Keratinocyte (primary cell): ENCODE measurements at regions not wholly inside any gene's neighbourhood (a gene's known extent, or its start where the extent isn't known, plus 50 kb on each side); places are given as distances from the start of the nearest gene placed in this dataset.

ENCODE experiments used
- DNase-seq: peaks from one replicate; pipeline ENCODE4 v3.0.0-alpha.2; 2011; ENCODE audit warnings: low read depth, missing footprints, low spot score
- FAIRE-seq: peaks from 2 replicates; lab custom pipeline; 2011; peaks lifted over from hg19 to GRCh38; lab: Jason Lieb, UNC
- H2AFZ ChIP-seq: 2 replicates; pipeline ENCODE4 v1.6.0; 2012; ENCODE audit warnings: low read length, control low read depth, inconsistent platforms; ENCODE audit not compliant: control insufficient read depth
- H3K27ac ChIP-seq: 2 replicates; pipeline ENCODE4 v1.5.1; 2011; ENCODE audit warnings: low read length; ENCODE audit not compliant: control insufficient read depth, insufficient read depth
- H3K27me3 ChIP-seq: 3 replicates; pipeline ENCODE4 v1.6.0; 2011; ENCODE audit warnings: low read length; ENCODE audit not compliant: control insufficient read depth, insufficient read depth; ENCODE audit errors: extremely low read depth
- H3K36me3 ChIP-seq, 2 experiments: 2 replicates in 1 of 2; 3 replicates in 1 of 2; pipeline ENCODE4 v1.5.1; 2011; ENCODE audit warnings: low read length in 2 of 2, mild to moderate bottlenecking in 1 of 2; ENCODE audit not compliant: control insufficient read depth in 2 of 2, insufficient read depth in 2 of 2; ENCODE audit errors: extremely low read depth in 1 of 2
- H3K4me1 ChIP-seq: 3 replicates; pipeline ENCODE4 v1.5.1; 2011; ENCODE audit warnings: low read length; ENCODE audit not compliant: control insufficient read depth, insufficient read depth; ENCODE audit errors: extremely low read depth
- H3K4me2 ChIP-seq: 3 replicates; pipeline ENCODE4 v1.6.0; 2011; ENCODE audit warnings: low read depth, low read length; ENCODE audit not compliant: control insufficient read depth, insufficient read depth; ENCODE audit errors: extremely low read depth
- H3K4me3 ChIP-seq, 3 experiments: fragments of 200-600 bp in 1 of 3; sonication (generic) in 1 of 3; 2 replicates in 2 of 3; 3 replicates in 1 of 3; pipeline ENCODE4 v1.5.1; 2011 to 2016; ENCODE audit warnings: low read length in 3 of 3, mild to moderate bottlenecking in 3 of 3, control low read depth in 2 of 3, inconsistent platforms in 1 of 3, low read depth in 1 of 3, mixed read lengths in 1 of 3, mixed run types in 1 of 3, moderate library complexity in 1 of 3; ENCODE audit not compliant: control insufficient read depth in 2 of 3, insufficient read depth in 2 of 3; ENCODE audit errors: extremely low read depth in 1 of 3
- H3K79me2 ChIP-seq: 2 replicates; pipeline ENCODE4 v1.6.0; 2012; ENCODE audit warnings: low read length; ENCODE audit not compliant: control insufficient read depth, insufficient read depth
- H3K9ac ChIP-seq: 3 replicates; pipeline ENCODE4 v1.6.0; 2011; ENCODE audit warnings: low read length; ENCODE audit not compliant: control insufficient read depth, insufficient read depth; ENCODE audit errors: extremely low read depth
- H3K9me1 ChIP-seq: 3 replicates; pipeline ENCODE4 v1.6.0; 2011; ENCODE audit warnings: low read length; ENCODE audit not compliant: control insufficient read depth, insufficient read depth; ENCODE audit errors: extremely low read depth
- H3K9me3 ChIP-seq: 2 replicates; pipeline ENCODE4 v1.5.1; 2012; ENCODE audit warnings: low read depth, low read length; ENCODE audit not compliant: control insufficient read depth
- H4K20me1 ChIP-seq: 3 replicates; pipeline ENCODE4 v1.6.0; 2011; ENCODE audit warnings: low read length; ENCODE audit not compliant: control insufficient read depth, insufficient read depth; ENCODE audit errors: extremely low read depth
- EZH2 ChIP-seq: IDR thresholded peaks from one replicate; pipeline ENCODE4 v1.6.1; 2012; ENCODE audit warnings: inconsistent platforms, mild to moderate bottlenecking, low read length, moderate library complexity
- dilution Hi-C: fragments of 300-500 bp; cut with MboI; formaldehyde crosslinking; loops from one replicate; pipeline ENCODE4 v1.7.0; 2020; ENCODE audit warnings: low sequenced_read_pairs; ENCODE audit not compliant: extremely low pct_ligation_motif_present
- TF ChIP-seq, protein P1 (sequence below), 3 experiments: IDR thresholded peaks in 1 of 3; conservative IDR thresholded peaks in 1 of 3; optimal IDR thresholded peaks in 1 of 3; 2 replicates in 2 of 3; 3 replicates in 1 of 3; pipeline versions ENCODE3 to v1.5.1; 2011; ENCODE audit warnings: low read length in 3 of 3, mild to moderate bottlenecking in 3 of 3, moderate library complexity in 2 of 3, control low read depth in 1 of 3, inconsistent platforms in 1 of 3; ENCODE audit not compliant: insufficient read depth in 2 of 3; ENCODE audit errors: extremely low read depth in 1 of 3

DNA sequence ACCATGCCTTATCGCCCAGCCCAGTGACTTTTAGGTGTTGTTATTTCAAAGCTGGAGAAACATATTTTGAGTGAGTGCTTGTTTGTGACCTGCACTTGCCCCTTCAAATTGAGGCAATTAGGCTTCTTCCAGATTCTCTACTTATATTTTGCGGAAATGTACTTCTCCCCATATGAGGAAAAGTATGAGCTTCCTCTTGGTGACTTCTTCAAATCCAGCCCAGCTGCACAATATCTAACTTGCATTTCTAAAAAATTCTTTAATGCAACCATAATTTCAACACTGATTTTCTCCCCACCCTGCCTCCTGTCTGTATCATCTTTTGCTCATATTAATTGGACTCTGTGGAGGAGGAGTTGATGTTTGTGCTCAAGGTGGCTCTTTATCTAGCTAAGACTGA is 391.2 kb upstream of the POU3F3 start:
- Histone ChIP-seq H3K4me3 (no peak overlapping the region), H3K9ac (no peak overlapping the region), H3K27ac (no peak overlapping the region), H3K27me3 (no peaks in the 10 kb centered on the region), H3K9me1 (no peaks in the 10 kb centered on the region), H3K9me3 (no peaks in the 10 kb centered on the region), H3K4me1 (no peaks in the 10 kb centered on the region), H3K79me2 (no peaks in the 10 kb centered on the region), H4K20me1 (no peaks in the 10 kb centered on the region), H3K36me3 (no peaks in the 10 kb centered on the region), H3K4me2 (no peak overlapping the region), H2AFZ (no peak overlapping the region)
- no peak for FAIRE-seq
- DNase-seq = no peak
- dilution Hi-C loops = no loop called here
- no peak for TF ChIP-seq EZH2
- TF ChIP-seq, protein P1, sequence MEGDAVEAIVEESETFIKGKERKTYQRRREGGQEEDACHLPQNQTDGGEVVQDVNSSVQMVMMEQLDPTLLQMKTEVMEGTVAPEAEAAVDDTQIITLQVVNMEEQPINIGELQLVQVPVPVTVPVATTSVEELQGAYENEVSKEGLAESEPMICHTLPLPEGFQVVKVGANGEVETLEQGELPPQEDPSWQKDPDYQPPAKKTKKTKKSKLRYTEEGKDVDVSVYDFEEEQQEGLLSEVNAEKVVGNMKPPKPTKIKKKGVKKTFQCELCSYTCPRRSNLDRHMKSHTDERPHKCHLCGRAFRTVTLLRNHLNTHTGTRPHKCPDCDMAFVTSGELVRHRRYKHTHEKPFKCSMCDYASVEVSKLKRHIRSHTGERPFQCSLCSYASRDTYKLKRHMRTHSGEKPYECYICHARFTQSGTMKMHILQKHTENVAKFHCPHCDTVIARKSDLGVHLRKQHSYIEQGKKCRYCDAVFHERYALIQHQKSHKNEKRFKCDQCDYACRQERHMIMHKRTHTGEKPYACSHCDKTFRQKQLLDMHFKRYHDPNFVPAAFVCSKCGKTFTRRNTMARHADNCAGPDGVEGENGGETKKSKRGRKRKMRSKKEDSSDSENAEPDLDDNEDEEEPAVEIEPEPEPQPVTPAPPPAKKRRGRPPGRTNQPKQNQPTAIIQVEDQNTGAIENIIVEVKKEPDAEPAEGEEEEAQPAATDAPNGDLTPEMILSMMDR (optimal IDR thresholded peaks at IDR 0.05 in 1 of 3, IDR thresholded peaks at IDR 0.05 in 1 of 3, conservative IDR thresholded peaks at IDR 0.05 in 1 of 3; ENCODE audit: extremely low read depth in 1 of 3, insufficient read depth in 2 of 3, low read length in 3 of 3) = no peak

DNA sequence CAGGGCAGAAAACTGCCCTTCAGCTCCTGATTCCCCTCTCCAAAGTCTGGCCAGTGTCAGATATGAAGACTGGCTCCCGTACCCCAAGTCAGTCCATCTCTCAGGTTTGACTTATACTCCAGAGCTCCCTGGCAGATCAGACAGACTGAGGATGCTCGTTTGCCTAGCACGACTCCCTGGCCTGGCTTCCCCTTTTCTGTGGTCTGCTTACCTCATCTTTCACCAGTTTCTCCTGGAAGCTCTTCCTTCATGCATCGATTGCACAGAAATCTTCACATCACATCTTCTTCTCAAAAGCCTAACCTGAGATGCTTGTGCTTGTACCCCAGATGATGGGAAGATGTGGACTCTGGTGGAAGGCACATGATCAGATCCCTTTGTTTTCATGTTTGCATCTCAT is 387.9 kb upstream of the POU3F3 start:
- Histone ChIP-seq H3K79me2 (no peaks in the 10 kb centered on the region), H3K27me3 (no peaks in the 10 kb centered on the region), H2AFZ (no peak overlapping the region), H3K27ac (no peak overlapping the region), H3K36me3 (no peaks in the 10 kb centered on the region), H3K4me2 (no peak overlapping the region), H3K9me3 (no peaks in the 10 kb centered on the region), H4K20me1 (no peaks in the 10 kb centered on the region), H3K4me3 (no peak overlapping the region), H3K9me1 (no peaks in the 10 kb centered on the region), H3K4me1 (no peaks in the 10 kb centered on the region), H3K9ac (no peak overlapping the region)
- dilution Hi-C loops = no loop called here
- FAIRE-seq (no peak), DNase-seq (no peak)
- no peak for TF ChIP-seq EZH2
- TF ChIP-seq, protein P1 (optimal IDR thresholded peaks at IDR 0.05 in 1 of 3, IDR thresholded peaks at IDR 0.05 in 1 of 3, conservative IDR thresholded peaks at IDR 0.05 in 1 of 3; ENCODE audit: extremely low read depth in 1 of 3, insufficient read depth in 2 of 3, low read length in 3 of 3) = no peak
